VCaP (cell line): ENCODE measurements at regions not wholly inside any gene's neighbourhood (a gene's known extent, or its start where the extent isn't known, plus 50 kb on each side); places are given as distances from the start of the nearest gene placed in this dataset.

Experiments used
- H3K27ac ChIP-seq: fragments of 450-650 bp; 2 replicates; pipeline ENCODE4 v1.5.1; 2017
- CTCF ChIP-seq: fragments of 450-650 bp; conservative IDR thresholded peaks from 2 replicates; pipeline ENCODE4 v1.5.1; 2017; ENCODE audit warnings: mild to moderate bottlenecking, moderate library complexity

DNA sequence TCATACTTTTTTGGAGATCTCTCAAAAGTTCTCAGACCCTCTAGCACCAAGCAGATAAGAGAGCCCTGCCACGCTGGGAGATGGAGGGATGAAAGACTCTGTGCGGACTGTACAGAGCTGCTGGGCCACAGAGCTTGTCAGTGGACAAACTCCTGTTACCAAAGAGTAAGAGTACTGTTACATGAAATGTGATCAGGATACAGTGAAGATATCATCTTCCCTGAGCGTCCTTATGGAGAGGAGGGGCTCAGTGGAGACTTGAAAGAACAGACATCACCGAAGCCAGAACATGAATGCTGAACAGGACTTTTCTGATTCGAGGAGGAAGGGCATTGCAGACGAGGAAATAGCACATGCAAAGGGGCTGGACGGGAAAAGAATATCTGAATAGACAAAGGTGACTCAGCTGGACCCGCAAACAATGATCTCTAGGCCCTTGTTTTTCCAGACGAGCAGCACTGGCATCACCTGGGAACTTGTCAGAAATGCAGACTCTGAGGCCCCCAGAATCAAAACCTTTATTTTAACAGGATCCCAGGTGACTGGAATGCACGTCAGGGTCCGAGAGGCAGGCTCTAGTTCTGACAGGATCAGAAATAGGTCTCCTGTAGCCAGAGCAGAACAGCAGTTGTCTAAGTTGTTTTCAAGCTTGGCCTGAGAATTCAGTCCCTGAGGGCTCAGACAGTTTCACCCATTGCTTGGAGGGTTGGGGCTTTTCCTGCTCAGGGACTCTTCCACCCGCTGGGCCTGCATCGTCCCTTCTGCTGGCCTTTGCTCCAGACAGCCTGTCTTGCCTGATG, 277.9 kb downstream of the RPLP1 start:
- no peak overlapping the region for H3K27ac ChIP-seq
- no peak for TF ChIP-seq CTCF

DNA sequence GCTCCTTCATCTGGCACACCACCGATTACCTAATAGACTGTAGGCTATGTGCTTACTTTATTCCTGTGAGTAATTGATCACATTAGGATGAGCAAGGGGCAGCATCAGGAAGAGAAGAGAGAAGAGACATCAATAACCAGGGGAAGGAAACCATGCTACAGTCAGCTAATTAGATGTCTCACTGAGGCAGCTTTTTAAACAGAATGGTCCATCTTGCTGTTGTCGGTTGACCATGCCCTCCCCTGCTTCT, 278.4 kb downstream of the RPLP1 start:
- no peak for TF ChIP-seq CTCF
- no peak overlapping the region for H3K27ac ChIP-seq

DNA sequence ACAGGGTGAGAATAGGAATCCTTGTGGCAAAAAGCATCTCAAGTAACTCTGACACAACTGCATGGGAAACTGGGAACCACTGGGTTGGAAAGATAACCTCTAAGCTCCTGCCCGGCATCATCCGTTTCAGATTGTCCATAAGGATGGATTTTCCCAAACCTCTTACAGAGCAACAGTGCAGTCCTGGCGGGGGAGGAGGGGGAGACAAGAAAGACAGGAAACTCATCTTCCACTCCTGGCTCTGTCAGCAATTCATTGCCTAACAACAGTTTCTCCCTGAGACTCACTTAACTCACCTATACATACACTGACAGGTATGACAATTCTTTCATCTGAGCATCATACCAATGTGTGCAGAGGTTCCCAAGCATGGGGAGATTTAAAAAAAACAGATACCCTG, 279.0 kb downstream of the RPLP1 start:
- no peak for TF ChIP-seq CTCF
- no peak overlapping the region for H3K27ac ChIP-seq

- no peak overlapping the region for H3K27ac ChIP-seq
- no peak for TF ChIP-seq CTCF
These were observed 279.5 kb downstream of the RPLP1 start for GRCh38 chr15:69732133-69732532.

DNA sequence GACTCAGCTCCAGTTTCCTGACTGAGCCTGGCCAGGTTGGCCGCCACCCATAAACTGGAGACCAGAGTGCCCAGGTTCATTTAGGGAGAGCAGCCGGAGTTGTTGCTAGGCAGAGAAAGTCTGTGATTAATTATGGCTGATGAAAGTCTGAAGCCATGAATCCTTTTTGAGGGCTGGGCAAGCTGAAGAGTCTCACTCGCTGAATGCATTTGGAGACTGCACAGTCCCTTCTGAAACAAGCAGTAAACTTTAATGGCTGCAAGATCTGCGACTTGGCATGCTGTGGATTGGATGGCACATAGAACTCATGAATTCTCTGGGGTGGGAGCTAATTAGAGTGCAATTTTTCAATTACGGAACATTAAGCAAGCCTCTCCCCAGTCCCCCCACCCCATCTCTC, 282.1 kb downstream of the RPLP1 start:
- H3K27ac ChIP-seq, result no peak overlapping the region
- TF ChIP-seq CTCF, result no peak

- H3K27ac ChIP-seq, result no peak overlapping the region
- TF ChIP-seq CTCF, result no peak
These were observed 282.5 kb downstream of the RPLP1 start for GRCh38 chr15:69735121-69735520.

GRCh38 chr15:69736161-69736560, 283.5 kb downstream of the RPLP1 start:
- H3K27ac ChIP-seq, result no peak overlapping the region
- TF ChIP-seq CTCF, result no peak
